ENCODE measurements at regions not wholly inside any gene's neighbourhood (a gene's known extent, or its start where the extent isn't known, plus 50 kb on each side); places are given as distances from the start of the nearest gene placed in this dataset.

GRCh38 chr14:71209888-71210287, 302.6 kb downstream of the PCNX1 start:
- Histone ChIP-seq H3K4me1 (ENCODE audit: insufficient read depth) (no peaks in the 10 kb centered on the region), H3K27ac (ENCODE audit: low read depth) (no peak overlapping the region), H3K4me3 (ENCODE audit: low read depth, low read length) (no peak overlapping the region), H3K36me3 (ENCODE audit: insufficient read depth) (no peaks in the 10 kb centered on the region)
- WGBS: 76% methylated on average over 6 of the region's 6 CpGs
- DNase-seq (ENCODE audit: extremely low spot score): no peak

GRCh38 chr14:71212093-71212492, 304.8 kb downstream of the PCNX1 start:
- Histone ChIP-seq H3K27ac (ENCODE audit: low read depth) (no peak overlapping the region), H3K4me1 (ENCODE audit: insufficient read depth) (no peaks in the 10 kb centered on the region), H3K36me3 (ENCODE audit: insufficient read depth) (no peaks in the 10 kb centered on the region), H3K4me3 (ENCODE audit: low read depth, low read length) (no peak overlapping the region)
- no peak for DNase-seq (ENCODE audit: extremely low spot score)
- WGBS: 93% methylated on average over 5 of the region's 5 CpGs

GRCh38 chr14:71212683-71213107, 305.4 kb downstream of the PCNX1 start:
- Histone ChIP-seq H3K4me3 (ENCODE audit: low read depth, low read length) (no peak overlapping the region), H3K36me3 (ENCODE audit: insufficient read depth) (no peaks in the 10 kb centered on the region), H3K4me1 (ENCODE audit: insufficient read depth) (no peaks in the 10 kb centered on the region), H3K27ac (ENCODE audit: low read depth) (no peak overlapping the region)
- WGBS: 67% methylated on average over 10 of the region's 10 CpGs
- DNase-seq (ENCODE audit: extremely low spot score): no peak

GRCh38 chr14:71214241-71214640, 307.0 kb downstream of the PCNX1 start:
- H3K4me3 ChIP-seq (ENCODE audit: low read depth, low read length): no peak overlapping the region
- no peak overlapping the region for H3K27ac ChIP-seq (ENCODE audit: low read depth)
- no peaks in the 10 kb centered on the region for H3K36me3 ChIP-seq (ENCODE audit: insufficient read depth)
- no peak for DNase-seq (ENCODE audit: extremely low spot score)
- WGBS: 81% methylated on average over 2 of the region's 2 CpGs
- H3K4me1 ChIP-seq (ENCODE audit: insufficient read depth): no peaks in the 10 kb centered on the region

- no peak for DNase-seq (ENCODE audit: extremely low spot score)
- Histone ChIP-seq H3K27ac (ENCODE audit: low read depth) (no peak overlapping the region), H3K36me3 (ENCODE audit: insufficient read depth) (no peaks in the 10 kb centered on the region), H3K4me3 (ENCODE audit: low read depth, low read length) (no peak overlapping the region), H3K4me1 (ENCODE audit: insufficient read depth) (no peaks in the 10 kb centered on the region)
- 50% methylated on average over 4 of the region's 4 CpGs for WGBS
Measured at GRCh38 chr14:71220462-71220861, 313.2 kb downstream of the PCNX1 start.

- Histone ChIP-seq H3K27ac (ENCODE audit: low read depth) (no peak overlapping the region), H3K4me3 (ENCODE audit: low read depth, low read length) (no peak overlapping the region), H3K36me3 (ENCODE audit: insufficient read depth) (no peaks in the 10 kb centered on the region), H3K4me1 (ENCODE audit: insufficient read depth) (no peaks in the 10 kb centered on the region)
- DNase-seq (ENCODE audit: extremely low spot score): no peak
- WGBS: 90% methylated on average over 2 of the region's 2 CpGs
Measured at GRCh38 chr14:71221119-71221518, 313.9 kb downstream of the PCNX1 start.

- Histone ChIP-seq H3K27ac (ENCODE audit: low read depth) (no peak overlapping the region), H3K36me3 (ENCODE audit: insufficient read depth) (no peaks in the 10 kb centered on the region), H3K4me3 (ENCODE audit: low read depth, low read length) (no peak overlapping the region), H3K4me1 (ENCODE audit: insufficient read depth) (no peaks in the 10 kb centered on the region)
- DNase-seq (ENCODE audit: extremely low spot score): no peak
- 48% methylated on average over 2 of the region's 2 CpGs for WGBS
Measured at GRCh38 chr14:71225113-71225512, 317.9 kb downstream of the PCNX1 start.

GRCh38 chr14:71228711-71229110, 321.5 kb downstream of the PCNX1 start:
- H3K4me3 ChIP-seq (ENCODE audit: low read depth, low read length): no peak overlapping the region
- WGBS: 64% methylated on average over 2 of the region's 2 CpGs
- DNase-seq (ENCODE audit: extremely low spot score): no peak

GRCh38 chr14:71229875-71230274, 322.6 kb downstream of the PCNX1 start:
- no peak for DNase-seq (ENCODE audit: extremely low spot score)
- no peak overlapping the region for H3K27ac ChIP-seq (ENCODE audit: low read depth)
- no peaks in the 10 kb centered on the region for H3K4me1 ChIP-seq (ENCODE audit: insufficient read depth)
- H3K4me3 ChIP-seq (ENCODE audit: low read depth, low read length): no peak overlapping the region
- 89% methylated on average over 7 of the region's 7 CpGs for WGBS
- H3K36me3 ChIP-seq (ENCODE audit: insufficient read depth): no peaks in the 10 kb centered on the region

More at GRCh38 chr14:71228711-71229110, 321.5 kb downstream of the PCNX1 start:
- Histone ChIP-seq H3K4me1 (ENCODE audit: insufficient read depth) (no peaks in the 10 kb centered on the region), H3K36me3 (ENCODE audit: insufficient read depth) (no peaks in the 10 kb centered on the region), H3K27ac (ENCODE audit: low read depth) (no peak overlapping the region)

GRCh38 chr14:71230897-71231296, 323.6 kb downstream of the PCNX1 start:
- no peak overlapping the region for H3K4me3 ChIP-seq (ENCODE audit: low read depth, low read length)

GRCh38 chr14:71231521-71232393, 324.5 kb downstream of the PCNX1 start:
- Histone ChIP-seq H3K4me1 (ENCODE audit: insufficient read depth) (no peaks in the 10 kb centered on the region), H3K36me3 (ENCODE audit: insufficient read depth) (no peaks in the 10 kb centered on the region), H3K4me3 (ENCODE audit: low read depth, low read length) (no peak overlapping the region), H3K27ac (ENCODE audit: low read depth) (no peak overlapping the region)
- DNase-seq (ENCODE audit: extremely low spot score): no peak
- 87% methylated on average over 16 of the region's 16 CpGs for WGBS

More at GRCh38 chr14:71230897-71231296, 323.6 kb downstream of the PCNX1 start:
- no peaks in the 10 kb centered on the region for H3K4me1 ChIP-seq (ENCODE audit: insufficient read depth)
- no peak overlapping the region for H3K27ac ChIP-seq (ENCODE audit: low read depth)
- WGBS: 95% methylated on average over 13 of the region's 13 CpGs
- no peaks in the 10 kb centered on the region for H3K36me3 ChIP-seq (ENCODE audit: insufficient read depth)
- DNase-seq (ENCODE audit: extremely low spot score): no peak

GRCh38 chr14:71232506-71232905, 325.2 kb downstream of the PCNX1 start:
- Histone ChIP-seq H3K36me3 (ENCODE audit: insufficient read depth) (no peaks in the 10 kb centered on the region), H3K4me1 (ENCODE audit: insufficient read depth) (no peaks in the 10 kb centered on the region), H3K27ac (ENCODE audit: low read depth) (no peak overlapping the region), H3K4me3 (ENCODE audit: low read depth, low read length) (no peak overlapping the region)
- no peak for DNase-seq (ENCODE audit: extremely low spot score)
- WGBS: 89% methylated on average over 12 of the region's 12 CpGs

- Histone ChIP-seq H3K27ac (ENCODE audit: low read depth) (no peak overlapping the region), H3K4me1 (ENCODE audit: insufficient read depth) (no peaks in the 10 kb centered on the region), H3K4me3 (ENCODE audit: low read depth, low read length) (no peak overlapping the region), H3K36me3 (ENCODE audit: insufficient read depth) (no peaks in the 10 kb centered on the region)
- 75% methylated on average over 7 of the region's 7 CpGs for WGBS
- no peak for DNase-seq (ENCODE audit: extremely low spot score)
Measured at GRCh38 chr14:71235875-71236274, 328.6 kb downstream of the PCNX1 start.

- no peak overlapping the region for H3K27ac ChIP-seq (ENCODE audit: low read depth)
- DNase-seq (ENCODE audit: extremely low spot score): no peak
- H3K36me3 ChIP-seq (ENCODE audit: insufficient read depth): no peaks in the 10 kb centered on the region
- no peaks in the 10 kb centered on the region for H3K4me1 ChIP-seq (ENCODE audit: insufficient read depth)
- 71% methylated on average over 3 of the region's 3 CpGs for WGBS
- no peak overlapping the region for H3K4me3 ChIP-seq (ENCODE audit: low read depth, low read length)
Measured at GRCh38 chr14:71236487-71236886, 329.2 kb downstream of the PCNX1 start.
